HG02885 (cell line): ENCODE measurements at regions not wholly inside any gene's neighbourhood (a gene's known extent, or its start where the extent isn't known, plus 50 kb on each side); places are given as distances from the start of the nearest gene placed in this dataset.
"Not testable (repeated sequence)": the region's sequence is repeated elsewhere in the genome, so short reads cannot be mapped to it uniquely, and the experiment has no call there.

Source experiments
- ATAC-seq: cut with Tn5 transposase; IDR thresholded peaks from one replicate; pipeline ENCODE4 v1.9.1; 2021; ENCODE audit warnings: mild to moderate bottlenecking; ENCODE audit not compliant: unreplicated experiment, poor library complexity

DNA sequence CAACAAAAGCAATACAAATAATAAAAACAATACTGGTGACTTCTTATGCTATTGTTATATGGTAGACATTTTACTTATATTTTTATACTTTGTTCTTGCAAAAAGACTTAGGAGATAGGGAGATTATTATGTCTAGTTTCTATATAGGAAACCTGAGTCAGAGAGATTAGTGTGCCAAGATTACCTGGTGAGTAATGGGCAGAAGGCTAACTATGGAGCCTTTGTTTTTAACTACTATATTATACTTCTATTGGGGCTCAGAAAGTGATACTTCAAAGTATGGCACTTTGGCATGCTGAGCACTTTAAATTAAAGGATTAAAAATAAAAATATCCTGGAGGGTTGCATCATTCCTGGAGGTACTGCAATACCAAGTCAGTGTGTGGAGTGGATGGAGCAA lies 117.5 kb upstream of the CLINT1 start:
- ATAC-seq: no peak

DNA sequence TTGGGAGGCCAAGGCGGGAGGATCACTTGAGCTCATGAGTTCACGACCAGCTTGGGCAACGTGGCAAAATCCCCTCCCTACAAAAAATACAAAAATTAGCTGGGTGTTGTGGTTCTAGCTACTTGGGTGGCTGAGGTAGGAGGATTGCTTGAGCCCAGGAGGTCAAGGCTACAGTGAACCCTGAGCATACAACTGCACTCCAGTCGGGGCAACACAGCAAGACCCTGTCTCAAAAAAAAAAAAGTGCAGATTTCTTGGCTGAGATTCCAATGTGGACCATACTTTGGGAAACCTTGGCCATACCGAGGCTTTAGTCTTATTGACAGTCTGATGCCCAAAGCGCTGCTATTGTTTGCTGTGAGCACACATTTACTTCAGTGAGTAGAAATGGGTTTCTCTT lies 113.6 kb upstream of the CLINT1 start:
- ATAC-seq: no peak

DNA sequence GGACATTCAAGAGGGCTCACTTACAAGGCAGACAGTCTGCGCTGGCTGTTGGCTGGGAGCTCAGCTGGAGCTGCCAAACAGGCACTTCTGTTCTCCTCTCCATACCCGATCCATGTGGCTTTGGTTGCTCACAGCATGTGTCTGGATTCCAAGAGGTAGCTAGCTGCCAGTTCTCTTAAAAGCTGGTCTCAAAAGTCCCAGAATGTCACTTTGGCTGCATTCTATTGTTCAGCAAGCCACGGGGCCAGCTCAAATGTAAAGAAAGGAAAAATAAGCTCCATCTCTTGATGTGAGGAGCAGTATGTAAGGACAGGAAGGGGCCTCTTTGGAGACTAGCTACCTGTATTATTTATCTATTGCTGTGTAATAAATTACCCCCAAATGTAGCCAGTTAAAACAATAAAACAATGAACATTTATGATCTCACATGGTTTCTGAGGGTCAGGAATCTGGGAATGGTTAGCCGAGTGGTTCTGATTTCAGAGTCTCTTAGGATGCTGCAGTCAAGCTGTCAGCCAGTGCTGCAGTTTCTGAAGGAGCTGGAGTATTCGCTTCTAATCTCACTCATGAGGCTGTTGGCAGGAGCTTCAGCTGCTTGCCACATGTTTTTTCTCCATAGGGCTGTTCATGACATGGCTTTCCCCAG lies 112.7 kb upstream of the CLINT1 start:
- no peak for ATAC-seq

DNA sequence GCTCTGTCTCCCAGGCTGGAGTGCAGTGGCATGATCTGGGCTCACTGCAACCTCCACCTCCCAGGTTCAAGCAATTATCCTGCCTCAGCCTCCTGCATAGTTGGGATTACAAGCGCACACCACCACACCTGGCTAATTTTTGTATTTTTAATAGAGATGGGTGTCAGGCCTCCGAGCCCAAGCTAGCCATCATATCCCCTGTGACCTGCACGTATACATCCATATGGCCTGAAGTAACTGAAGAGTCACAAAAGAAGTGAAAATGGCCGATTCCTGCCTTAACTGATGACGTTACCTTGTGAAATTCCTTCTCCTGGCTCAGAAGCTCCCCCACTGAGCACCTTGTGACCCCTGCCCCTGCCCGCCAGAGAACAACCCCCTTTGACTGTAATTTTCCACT lies 109.6 kb upstream of the CLINT1 start:
- ATAC-seq: not testable (repeated sequence)

DNA sequence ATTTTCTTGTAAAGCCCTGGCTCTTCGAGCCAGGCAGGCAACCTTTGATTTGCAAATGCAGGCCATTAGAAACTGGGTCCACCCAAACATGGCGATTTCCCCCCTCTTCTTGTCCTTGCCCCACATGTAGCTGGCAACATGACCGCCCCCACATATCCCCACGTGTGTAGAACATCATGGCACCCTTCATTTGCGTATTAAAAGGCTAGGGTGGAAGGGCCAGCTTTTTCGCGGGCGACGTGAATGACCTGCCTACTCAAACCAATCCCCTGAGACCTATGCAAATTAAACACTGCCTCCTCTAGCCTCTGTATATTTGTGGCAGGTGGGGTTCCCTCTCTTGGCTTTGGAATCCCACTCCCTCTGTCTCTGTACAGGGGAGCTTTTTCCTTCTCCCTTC lies 107.0 kb upstream of the CLINT1 start:
- no peak for ATAC-seq

DNA sequence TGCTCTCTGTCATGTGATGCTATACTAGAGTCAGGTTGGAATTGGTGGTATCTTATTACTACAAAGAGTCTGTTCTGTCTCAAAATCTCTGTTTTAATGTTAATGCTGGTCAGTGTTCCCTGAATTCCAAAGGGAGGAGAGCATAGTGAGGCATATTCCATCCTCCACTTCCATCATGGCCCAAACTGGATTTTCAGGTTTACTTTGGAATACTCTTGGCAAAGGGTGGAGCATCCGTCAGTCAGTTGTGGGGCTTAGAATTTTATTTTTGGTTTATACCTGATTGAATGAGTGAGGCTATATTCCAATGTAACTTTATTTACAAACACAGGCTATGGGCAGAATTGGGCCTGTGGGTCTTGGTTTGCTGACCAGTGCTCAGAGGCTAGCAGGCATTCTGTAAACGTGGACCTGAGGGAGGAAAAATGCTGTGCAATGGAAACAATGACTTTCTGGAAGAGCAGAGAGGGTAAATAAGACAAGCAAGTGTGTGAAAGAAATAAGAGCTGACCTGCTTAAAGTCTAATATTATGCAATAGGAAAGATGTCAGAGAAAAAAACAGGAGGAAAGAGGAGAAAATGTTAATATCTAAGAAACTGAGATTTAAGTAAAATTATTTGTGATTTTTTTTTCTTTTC lies 106.2 kb upstream of the CLINT1 start:
- ATAC-seq: no peak

DNA sequence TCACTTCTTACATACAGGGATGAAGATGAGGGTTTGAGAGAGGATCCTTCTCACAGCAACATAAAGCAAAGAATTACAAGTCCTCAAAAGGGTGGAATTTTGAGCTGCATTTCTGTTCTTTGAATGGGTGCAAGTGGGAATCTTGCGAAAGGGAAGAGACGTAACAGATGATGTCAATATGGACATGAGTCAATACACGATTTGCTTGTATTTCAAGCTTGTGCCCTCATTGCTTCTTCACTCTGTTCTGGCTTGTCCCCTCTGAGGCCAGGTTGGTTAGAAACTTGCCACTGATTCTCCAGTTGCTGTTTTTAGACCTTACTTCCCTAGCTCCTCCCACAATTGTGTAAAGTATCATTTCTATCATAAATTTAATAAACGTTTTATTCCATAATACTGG lies 104.8 kb upstream of the CLINT1 start:
- ATAC-seq: no peak

DNA sequence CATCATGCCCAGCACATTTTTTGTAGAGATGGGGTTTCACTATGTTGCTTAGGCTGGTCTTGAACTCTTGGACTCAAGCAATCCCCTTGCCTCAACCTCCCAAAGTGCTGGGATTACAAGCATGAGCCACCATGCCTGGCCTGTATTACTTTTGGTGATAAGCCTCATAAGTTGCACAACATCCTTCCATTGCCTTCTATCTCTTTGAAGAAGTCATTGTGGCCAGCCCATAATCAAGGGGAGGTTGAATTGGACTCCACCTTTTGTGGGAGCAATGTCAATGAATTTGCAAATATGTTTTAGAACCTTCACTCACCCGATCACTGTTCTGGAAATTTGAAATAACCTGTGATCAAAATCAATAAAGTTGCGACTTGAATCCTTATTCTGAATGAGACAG lies 104.3 kb upstream of the CLINT1 start:
- ATAC-seq: no peak

DNA sequence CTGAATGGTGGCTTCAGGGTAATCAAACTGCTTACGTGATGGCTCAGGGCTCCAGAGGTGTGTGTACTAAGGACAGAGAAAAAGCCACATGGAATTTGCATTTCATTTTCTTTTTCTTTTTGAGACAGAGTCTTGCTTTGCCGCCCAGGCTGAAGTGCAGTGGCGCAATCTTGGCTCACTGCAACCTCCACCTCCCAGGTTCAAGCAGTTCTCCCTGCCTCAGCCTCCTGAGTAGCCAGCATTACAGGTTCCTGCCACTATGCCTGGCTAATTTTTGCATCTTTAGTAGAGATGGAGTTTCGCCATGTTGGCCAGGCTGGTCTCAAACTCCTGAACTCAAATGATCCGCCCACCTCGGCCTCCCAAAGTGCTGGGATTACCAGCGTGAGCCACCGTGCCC lies 103.7 kb upstream of the CLINT1 start:
- ATAC-seq: not testable (repeated sequence)

DNA sequence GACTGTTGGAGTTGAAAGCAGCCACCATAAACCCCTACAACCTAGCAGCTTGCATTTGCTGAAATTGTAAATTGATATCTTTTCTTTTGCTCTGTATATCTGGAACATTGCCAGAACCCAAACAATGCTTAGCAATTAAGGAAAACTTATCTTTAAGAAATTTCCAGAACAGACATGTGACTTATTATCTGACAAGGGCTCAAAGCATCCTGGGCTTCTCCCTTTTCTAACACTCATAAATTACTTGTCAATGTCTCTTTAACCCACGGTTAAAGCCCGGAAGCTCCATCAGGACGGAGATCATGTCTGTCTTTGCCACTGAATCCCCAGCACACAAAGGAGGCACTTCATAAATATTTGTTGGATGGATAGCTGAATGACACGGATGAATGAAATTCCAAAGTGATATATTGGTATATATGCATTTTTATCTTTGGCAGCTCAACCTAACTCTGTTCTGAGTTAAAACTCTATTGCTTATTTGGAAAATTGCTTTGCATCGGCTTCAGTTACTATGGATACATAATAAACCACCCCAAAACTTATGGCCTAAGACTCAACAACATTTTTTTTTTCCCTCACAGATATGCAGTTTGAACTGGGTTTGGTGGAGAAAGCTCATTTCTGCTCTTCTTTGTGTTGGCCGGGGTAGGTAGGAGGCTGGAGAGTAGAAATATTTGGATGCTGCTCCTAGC lies 103.1 kb upstream of the CLINT1 start:
- no peak for ATAC-seq

DNA sequence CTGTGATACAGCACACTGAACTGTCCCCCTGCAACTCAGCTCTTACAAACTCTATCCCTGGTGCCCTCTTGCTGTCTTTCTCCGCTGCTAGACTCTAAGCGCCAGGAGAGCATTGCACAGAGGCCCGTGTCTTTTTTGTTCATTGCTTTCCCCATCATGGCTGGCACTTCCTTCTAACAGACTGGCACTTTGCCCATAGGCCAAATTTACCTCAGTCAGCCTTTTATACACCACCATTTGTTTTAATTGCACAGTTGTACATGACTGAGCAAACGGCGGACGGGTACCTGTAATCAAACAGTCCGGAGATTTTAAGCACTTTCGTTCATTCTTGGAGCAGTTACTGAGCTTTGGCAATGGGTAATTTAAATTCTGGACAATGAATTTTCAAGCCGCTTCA lies 102.2 kb upstream of the CLINT1 start:
- ATAC-seq: no peak

DNA sequence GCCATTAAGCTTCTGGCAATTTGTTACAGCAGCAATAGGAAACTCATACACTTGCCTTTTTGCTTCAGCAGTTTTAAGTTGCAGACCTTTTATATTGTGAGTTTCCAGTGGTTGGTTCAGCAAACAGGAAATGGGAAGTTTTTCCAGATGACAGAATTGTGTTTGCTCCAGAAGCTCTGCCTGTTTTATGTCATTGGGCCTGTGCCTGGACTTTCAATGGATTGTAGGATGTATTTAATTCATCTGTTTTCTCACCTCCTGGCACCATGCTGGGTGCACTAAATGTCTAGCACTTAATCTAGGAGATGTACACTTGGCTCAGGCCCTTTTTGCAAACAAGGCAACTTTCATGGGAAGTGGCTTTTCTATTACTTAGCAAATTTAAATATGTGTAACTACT lies 100.4 kb upstream of the CLINT1 start:
- ATAC-seq: no peak

DNA sequence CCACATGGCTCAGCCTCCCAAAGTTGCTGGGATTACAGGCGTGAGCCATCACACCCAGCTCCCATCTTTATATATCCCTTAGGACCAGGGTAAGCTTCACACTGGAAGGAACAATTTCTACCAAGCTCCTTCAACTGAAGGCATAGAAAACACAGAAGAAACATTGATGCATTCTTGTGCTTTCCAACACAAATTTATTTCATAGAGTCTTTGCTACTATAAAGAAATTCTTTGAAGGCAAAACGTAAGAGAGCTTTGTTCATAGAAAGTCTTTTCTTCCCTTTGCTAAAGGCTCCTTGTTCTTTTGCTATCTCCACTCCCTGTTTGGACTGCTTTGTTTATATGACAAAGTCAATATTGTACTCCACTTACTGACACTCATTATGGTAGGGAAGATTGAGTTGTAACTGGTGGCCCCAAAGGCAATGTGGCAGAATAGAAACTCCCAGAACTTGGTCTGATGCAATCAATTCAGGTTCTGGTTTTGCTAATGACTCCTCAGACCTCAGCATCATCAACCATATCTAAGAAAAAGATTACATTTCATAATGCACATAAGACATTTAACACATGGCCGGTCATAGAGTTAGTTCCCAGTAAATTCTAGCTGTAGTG lies 97.4 kb upstream of the CLINT1 start:
- ATAC-seq: no peak

DNA sequence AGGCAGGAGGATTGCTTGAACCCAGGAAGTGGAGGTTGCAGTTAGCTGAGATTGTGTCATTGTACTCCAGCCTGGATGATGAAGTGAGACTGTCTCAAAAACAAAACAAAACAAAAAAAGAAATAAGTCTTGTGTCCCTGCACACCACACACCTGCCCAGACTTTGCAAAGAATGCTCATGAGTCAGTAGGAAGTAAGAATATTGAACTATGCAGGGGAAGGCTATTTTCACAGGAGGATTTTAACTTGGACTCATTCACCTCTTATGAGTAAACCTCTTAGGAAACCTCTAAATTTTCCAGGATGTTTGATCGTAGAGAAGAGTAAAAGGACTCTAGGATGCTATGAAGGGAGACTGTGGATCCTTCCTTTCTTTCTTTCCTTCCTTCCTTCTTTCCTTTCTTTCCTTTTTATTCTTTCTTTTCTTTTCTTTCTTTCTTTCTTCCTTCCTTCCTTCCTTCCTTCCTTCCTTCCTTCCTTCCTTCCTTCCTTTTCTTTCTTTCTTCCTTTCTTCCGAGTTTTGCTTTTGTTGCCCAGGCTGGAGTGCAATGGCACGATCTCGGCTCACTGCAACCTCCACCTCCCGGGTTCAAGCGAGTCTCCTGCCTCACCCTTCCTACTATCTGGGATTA lies 96.7 kb upstream of the CLINT1 start:
- ATAC-seq: no peak

DNA sequence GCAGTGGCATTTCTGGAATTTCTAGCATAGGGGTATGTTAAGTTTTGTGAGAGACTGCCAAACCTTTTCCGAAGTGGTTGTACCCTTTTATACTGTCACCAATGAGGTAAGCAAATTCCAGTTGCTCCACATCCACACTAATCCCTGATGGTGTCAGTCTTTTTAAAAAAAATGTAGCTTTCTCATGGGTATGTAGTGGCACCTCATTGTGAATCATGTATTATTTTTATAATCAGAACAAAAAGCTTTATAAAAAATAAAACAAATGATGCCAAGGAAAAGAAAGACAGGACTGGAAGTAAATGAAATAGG lies 93.4 kb upstream of the CLINT1 start:
- no peak for ATAC-seq

DNA sequence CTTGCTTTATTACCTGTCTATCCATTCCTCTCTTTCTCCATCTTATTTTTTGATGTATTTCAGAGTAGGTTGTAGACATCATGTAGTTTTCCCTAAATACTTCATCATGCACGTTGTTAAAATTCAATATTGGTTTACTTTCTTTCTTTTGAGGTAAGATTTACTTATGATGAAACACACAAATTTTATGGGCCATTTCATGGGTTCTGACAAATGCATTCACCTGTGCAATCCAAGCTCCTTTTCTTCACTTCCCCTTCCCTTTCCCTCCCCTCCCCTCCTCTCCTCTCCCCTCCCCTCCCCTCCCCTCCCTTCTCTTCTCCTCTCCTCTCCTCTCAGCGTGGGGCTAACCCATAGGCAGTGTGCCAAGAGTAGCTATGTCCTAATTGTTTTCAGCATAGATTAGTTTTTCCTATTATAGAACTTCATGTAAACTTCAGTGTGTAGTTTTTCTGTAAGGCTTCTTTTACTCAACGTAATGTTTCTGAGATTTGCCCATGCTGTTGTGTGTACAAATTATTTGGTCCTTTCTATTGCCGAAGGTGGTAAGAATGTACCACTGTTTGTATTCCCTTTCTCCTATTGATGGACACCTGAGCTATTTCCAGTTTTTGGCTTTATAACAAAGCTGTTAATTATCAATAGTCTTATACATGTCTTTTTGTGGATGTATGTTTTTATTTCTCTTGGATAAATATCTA lies 92.9 kb upstream of the CLINT1 start:
- no peak for ATAC-seq

DNA sequence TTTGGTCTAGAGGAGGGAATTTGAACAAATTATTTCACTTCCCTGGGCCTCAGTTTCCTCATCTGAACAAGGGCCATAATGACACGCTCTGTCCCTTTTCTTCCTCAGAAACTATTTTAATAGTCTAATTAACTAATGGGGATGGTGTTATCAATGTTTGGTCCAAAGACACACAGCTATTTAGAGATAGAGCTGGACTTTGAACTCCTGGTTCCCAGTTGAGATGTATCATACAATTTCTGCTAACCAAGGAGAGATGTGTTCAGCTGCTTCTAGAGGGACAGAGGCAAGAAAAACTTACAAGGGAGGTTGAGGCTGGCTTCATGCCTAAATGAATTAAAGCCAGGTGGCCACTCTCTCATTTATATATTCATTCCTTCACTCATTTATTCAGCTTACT lies 90.6 kb upstream of the CLINT1 start:
- ATAC-seq: no peak

DNA sequence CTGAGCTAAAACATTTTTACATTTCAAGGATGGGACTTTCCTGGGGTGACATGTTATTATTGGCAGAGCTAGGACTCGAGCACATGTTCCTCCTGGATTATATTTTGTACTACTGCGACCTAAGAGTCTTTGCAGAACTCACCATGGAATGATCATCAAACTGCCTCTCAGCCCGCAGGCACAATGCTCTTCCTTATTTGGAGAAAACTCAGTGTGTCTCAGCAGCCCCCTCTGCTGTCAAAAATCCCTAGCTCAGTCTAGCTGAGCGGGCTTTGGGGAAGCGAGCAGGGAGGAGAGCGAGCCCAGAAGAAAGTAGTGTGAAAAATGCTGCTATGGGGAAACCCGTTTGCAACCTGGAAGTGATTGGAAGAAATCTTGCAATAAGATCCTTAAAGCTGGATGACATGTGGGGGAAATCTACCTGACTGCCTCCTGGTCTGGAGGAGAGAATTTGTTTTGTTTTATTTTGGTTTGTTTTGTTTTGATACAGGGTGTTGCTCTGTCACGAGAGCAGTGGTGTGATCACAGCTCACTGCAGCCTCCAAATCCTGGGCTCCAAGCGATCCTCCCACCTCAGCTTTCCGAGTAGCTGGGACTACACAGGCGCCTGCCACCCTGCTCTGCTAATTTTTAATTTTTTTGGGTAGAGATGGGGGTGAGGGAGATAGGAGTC lies 89.9 kb upstream of the CLINT1 start:
- ATAC-seq: peak; percentile 91

DNA sequence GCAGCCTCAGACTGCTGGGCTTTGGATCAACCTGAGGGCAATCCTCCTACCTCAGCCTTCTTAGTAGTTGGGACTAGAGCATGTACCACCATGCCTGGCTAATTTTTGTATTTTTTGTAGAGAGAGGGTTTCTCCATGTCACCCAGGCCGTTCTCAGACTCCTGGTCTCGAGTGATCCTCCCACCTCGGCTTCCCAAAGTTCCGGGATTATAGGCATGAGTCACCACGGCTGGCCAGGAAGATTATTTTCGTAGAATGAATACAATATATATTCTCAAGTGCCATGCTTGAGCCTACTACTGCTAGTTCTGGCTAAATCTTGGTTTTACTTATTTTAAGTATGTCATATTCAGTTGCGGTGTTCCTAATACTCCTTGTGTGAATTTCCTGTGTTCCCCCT lies 88.2 kb upstream of the CLINT1 start:
- ATAC-seq: no peak

DNA sequence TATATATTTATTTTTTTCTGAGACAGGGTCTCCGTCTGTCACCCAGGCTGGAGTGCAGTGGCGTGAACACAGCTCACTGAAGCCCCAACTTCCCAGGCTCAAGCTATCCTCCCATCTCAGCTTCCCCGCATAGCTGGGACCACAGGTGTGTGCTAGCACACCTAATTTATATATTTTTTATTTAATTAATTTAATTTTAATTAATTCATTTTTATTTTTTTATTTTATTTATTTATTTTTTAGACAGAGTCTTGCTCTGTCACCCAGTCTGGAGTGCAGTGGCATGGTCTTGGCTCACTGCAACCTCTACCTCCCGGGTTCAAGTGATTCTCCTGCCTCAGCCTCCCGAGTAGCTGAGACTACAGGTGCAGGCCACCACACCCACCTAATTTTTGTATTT lies 86.9 kb upstream of the CLINT1 start:
- not testable (repeated sequence) for ATAC-seq
